SK-N-DZ (cell line): ENCODE measurements at regions not wholly inside any gene's neighbourhood (a gene's known extent, or its start where the extent isn't known, plus 50 kb on each side); places are given as distances from the start of the nearest gene placed in this dataset.
"Not testable (repeated sequence)": the region's sequence is repeated elsewhere in the genome, so short reads cannot be mapped to it uniquely, and the experiment has no call there.

ENCODE experiments used
- DNase-seq: peaks from one replicate; pipeline ENCODE4 v3.0.0-alpha.2; 2015; ENCODE audit warnings: low spot score

- DNase-seq: no peak
Measured at GRCh38 chr5:118290204-118290603, 698.1 kb downstream of the DTWD2 start.

GRCh38 chr5:118284230-118284629 is 704.1 kb downstream of the DTWD2 start:
- not testable (repeated sequence) for DNase-seq

GRCh38 chr5:118282480-118283038 is 705.8 kb downstream of the DTWD2 start:
- DNase-seq: not testable (repeated sequence)

- no peak for DNase-seq
Measured at GRCh38 chr5:118279540-118280294, 708.6 kb downstream of the DTWD2 start.

- no peak for DNase-seq
Measured at GRCh38 chr5:118270526-118270925, 717.8 kb downstream of the DTWD2 start.

- no peak for DNase-seq
Measured at GRCh38 chr5:118258223-118258622, 730.1 kb downstream of the DTWD2 start.

- no peak for DNase-seq
Measured at GRCh38 chr5:118257066-118257465, 731.3 kb downstream of the DTWD2 start.

- DNase-seq: no peak
Measured at GRCh38 chr5:118253225-118254061, 734.9 kb downstream of the DTWD2 start.

GRCh38 chr5:118249386-118249785 is 739.0 kb downstream of the DTWD2 start:
- DNase-seq: no peak

GRCh38 chr5:118247458-118247857 is 740.9 kb downstream of the DTWD2 start:
- no peak for DNase-seq

GRCh38 chr5:118243613-118244012 is 744.7 kb downstream of the DTWD2 start:
- DNase-seq: no peak

GRCh38 chr5:118243068-118243467 is 745.3 kb downstream of the DTWD2 start:
- no peak for DNase-seq

- DNase-seq: no peak
Measured at GRCh38 chr5:118236108-118236849, 752.1 kb downstream of the DTWD2 start.

- DNase-seq: no peak
Measured at GRCh38 chr5:118233606-118234005, 754.7 kb downstream of the DTWD2 start.

GRCh38 chr5:118228489-118228888 is 759.9 kb downstream of the DTWD2 start:
- DNase-seq: no peak

GRCh38 chr5:118224546-118224945 is 763.8 kb downstream of the DTWD2 start:
- DNase-seq: no peak

- no peak for DNase-seq
Measured at GRCh38 chr5:118220556-118221195, 767.7 kb downstream of the DTWD2 start.

- peak; percentile 45 for DNase-seq
Measured at GRCh38 chr5:118211606-118212005, 776.7 kb downstream of the DTWD2 start.

GRCh38 chr5:118208031-118208453 is 780.3 kb downstream of the DTWD2 start:
- no peak for DNase-seq

GRCh38 chr5:118199801-118200200 is 788.5 kb downstream of the DTWD2 start:
- DNase-seq: no peak

GRCh38 chr5:118196229-118196628 is 792.1 kb downstream of the DTWD2 start:
- DNase-seq: no peak
